ENCODE measurements at regions not wholly inside any gene's neighbourhood (a gene's known extent, or its start where the extent isn't known, plus 50 kb on each side); places are given as distances from the start of the nearest gene placed in this dataset.
"Not testable (repeated sequence)": the region's sequence is repeated elsewhere in the genome, so short reads cannot be mapped to it uniquely, and the experiment has no call there.

DNA sequence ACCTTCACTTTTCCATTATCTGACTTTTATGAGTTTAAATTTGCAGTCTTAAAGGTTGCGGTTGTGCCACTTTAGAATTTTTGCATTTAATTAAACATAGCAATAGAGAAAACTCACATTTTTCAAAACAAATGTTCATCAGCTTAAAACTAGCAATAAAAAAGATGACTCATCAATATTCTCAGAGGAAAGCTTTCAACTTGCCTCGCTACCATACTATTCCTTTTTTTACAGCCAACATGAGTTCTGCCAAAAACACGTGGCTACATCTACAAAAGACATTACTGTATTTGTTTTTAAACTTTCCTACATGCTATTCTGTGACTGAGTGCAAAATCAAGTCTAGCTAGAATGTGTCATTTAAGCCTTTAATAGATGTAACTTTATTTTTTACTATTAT is 497.1 kb downstream of the RPS29 start:
- TF ChIP-seq, protein P1, sequence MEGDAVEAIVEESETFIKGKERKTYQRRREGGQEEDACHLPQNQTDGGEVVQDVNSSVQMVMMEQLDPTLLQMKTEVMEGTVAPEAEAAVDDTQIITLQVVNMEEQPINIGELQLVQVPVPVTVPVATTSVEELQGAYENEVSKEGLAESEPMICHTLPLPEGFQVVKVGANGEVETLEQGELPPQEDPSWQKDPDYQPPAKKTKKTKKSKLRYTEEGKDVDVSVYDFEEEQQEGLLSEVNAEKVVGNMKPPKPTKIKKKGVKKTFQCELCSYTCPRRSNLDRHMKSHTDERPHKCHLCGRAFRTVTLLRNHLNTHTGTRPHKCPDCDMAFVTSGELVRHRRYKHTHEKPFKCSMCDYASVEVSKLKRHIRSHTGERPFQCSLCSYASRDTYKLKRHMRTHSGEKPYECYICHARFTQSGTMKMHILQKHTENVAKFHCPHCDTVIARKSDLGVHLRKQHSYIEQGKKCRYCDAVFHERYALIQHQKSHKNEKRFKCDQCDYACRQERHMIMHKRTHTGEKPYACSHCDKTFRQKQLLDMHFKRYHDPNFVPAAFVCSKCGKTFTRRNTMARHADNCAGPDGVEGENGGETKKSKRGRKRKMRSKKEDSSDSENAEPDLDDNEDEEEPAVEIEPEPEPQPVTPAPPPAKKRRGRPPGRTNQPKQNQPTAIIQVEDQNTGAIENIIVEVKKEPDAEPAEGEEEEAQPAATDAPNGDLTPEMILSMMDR (IDR thresholded peaks at IDR 0.05) = no peak
- TF ChIP-seq EP300 (IDR thresholded peaks at IDR 0.05) = no peak
- no peak for TF ChIP-seq POLR2A (IDR thresholded peaks at IDR 0.05)
- intact Hi-C loops (cut with DNase I) = no loop called here
- H3K9me3 ChIP-seq = no peaks in the 10 kb centered on the region
- H3K27ac ChIP-seq = no peak overlapping the region
- 29 to 32% (median 31%) methylated on average over 3 of the region's 3 CpGs for WGBS, 3 donors
- no peaks in the 10 kb centered on the region for H3K27me3 ChIP-seq
- no peaks in the 10 kb centered on the region for H3K36me3 ChIP-seq
- no peaks in the 10 kb centered on the region for H3K4me1 ChIP-seq (ENCODE audit: insufficient read depth)
- DNase-seq = no peak
- no peak overlapping the region for H3K4me3 ChIP-seq

GRCh38 chr14:49073292-49073691 is 512.9 kb downstream of the RPS29 start:
- intact Hi-C loops (cut with DNase I); H3K9me3 ChIP-seq: not testable (repeated sequence)

DNA sequence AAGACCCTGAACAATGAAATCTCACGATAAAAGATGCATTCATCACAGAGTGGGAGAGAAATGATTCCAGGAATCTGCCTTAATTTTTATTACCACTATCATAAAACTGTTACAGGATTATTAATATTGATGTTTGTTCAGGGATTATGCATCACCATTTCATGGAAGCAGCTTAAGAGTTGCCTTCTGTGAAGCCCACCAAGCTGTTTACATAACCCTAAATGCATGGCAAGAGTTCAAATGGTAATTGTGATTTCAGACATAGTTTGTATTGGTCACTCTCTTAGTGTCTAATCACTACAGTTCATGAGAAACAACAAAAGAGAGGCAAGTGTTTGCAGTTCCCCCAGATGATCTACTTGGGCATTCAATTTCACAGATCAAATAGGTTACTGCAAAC is 527.7 kb downstream of the RPS29 start:
- TF ChIP-seq, protein P1 (IDR thresholded peaks at IDR 0.05) = no peak
- TF ChIP-seq POLR2A (IDR thresholded peaks at IDR 0.05) (no peak), EP300 (IDR thresholded peaks at IDR 0.05) (no peak)
- Histone ChIP-seq H3K4me1 (ENCODE audit: insufficient read depth) (no peaks in the 10 kb centered on the region), H3K9me3 (no peaks in the 10 kb centered on the region), H3K27ac (no peak overlapping the region), H3K27me3 (no peaks in the 10 kb centered on the region), H3K36me3 (no peaks in the 10 kb centered on the region), H3K4me3 (no peak overlapping the region)
- no peak for DNase-seq
- intact Hi-C loops (cut with DNase I) = no loop called here
- 33 to 70% (median 63%) methylated on average over 1 of the region's 1 CpG for WGBS, 3 donors

More at GRCh38 chr14:49073292-49073691, 512.9 kb downstream of the RPS29 start:
- H3K4me1 ChIP-seq (ENCODE audit: insufficient read depth); H3K4me3 ChIP-seq; H3K27ac ChIP-seq; H3K36me3 ChIP-seq; H3K27me3 ChIP-seq; DNase-seq: not testable (repeated sequence)

DNA sequence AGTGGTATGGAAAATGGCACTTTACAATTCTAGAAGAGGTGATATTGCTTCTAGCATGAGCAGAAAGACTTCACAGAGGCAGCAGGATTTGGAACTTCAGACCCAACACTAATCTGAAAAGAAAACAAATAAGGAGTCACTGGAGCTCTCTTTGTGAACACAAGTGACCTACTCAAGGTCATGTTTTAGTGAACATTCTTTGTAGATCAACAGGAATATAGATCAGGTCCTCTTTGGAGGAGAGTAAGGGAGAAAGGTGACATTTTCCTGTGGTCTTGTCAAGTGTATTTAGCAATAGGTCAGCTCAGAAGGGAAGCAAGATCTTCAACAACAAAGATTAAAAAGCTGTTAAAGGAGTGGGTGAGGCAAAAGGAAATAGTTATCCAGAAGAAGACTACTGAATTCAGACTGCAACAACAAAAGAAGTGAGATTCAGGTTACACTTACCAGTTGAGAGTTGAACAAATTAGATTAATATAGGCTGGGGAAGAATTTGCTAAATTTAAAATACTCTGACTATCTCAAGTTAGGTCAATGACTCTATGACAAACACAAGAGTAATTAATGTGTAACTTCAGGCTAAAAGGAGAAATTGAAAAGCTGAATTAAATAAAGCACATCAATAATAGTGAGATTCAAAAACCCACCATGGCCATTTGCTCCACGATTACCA is 528.2 kb downstream of the RPS29 start:
- no peaks in the 10 kb centered on the region for H3K36me3 ChIP-seq
- 33 to 76% (median 76%) methylated on average over 1 of the region's 1 CpG for WGBS, 3 donors
- intact Hi-C loops (cut with DNase I) = no loop called here
- H3K4me3 ChIP-seq = no peak overlapping the region
- H3K27ac ChIP-seq = no peak overlapping the region
- TF ChIP-seq POLR2A (IDR thresholded peaks at IDR 0.05) = no peak
- no peak for TF ChIP-seq EP300 (IDR thresholded peaks at IDR 0.05)
- TF ChIP-seq, protein P1 (IDR thresholded peaks at IDR 0.05) = no peak
- no peaks in the 10 kb centered on the region for H3K9me3 ChIP-seq
- H3K4me1 ChIP-seq (ENCODE audit: insufficient read depth) = no peaks in the 10 kb centered on the region
- DNase-seq = no peak
- no peaks in the 10 kb centered on the region for H3K27me3 ChIP-seq

- intact Hi-C loops (cut with DNase I) = no loop called here
- Histone ChIP-seq H3K36me3 (no peaks in the 10 kb centered on the region), H3K4me3 (no peak overlapping the region), H3K9me3 (no peaks in the 10 kb centered on the region), H3K4me1 (ENCODE audit: insufficient read depth) (no peaks in the 10 kb centered on the region), H3K27me3 (no peaks in the 10 kb centered on the region), H3K27ac (no peak overlapping the region)
- DNase-seq = no peak
- TF ChIP-seq POLR2A (IDR thresholded peaks at IDR 0.05) (no peak), EP300 (IDR thresholded peaks at IDR 0.05) (no peak)
- TF ChIP-seq, protein P1 (IDR thresholded peaks at IDR 0.05) = no peak
- 73 to 78% (median 74%) methylated on average over 1 of the region's 1 CpG for WGBS, 3 donors
These were observed 530.2 kb downstream of the RPS29 start for GRCh38 chr14:49056021-49056420.

All from ovary (tissue), 7 donors.